ENCODE measurements at regions not wholly inside any gene's neighbourhood (a gene's known extent, or its start where the extent isn't known, plus 50 kb on each side); places are given as distances from the start of the nearest gene placed in this dataset.

DNA sequence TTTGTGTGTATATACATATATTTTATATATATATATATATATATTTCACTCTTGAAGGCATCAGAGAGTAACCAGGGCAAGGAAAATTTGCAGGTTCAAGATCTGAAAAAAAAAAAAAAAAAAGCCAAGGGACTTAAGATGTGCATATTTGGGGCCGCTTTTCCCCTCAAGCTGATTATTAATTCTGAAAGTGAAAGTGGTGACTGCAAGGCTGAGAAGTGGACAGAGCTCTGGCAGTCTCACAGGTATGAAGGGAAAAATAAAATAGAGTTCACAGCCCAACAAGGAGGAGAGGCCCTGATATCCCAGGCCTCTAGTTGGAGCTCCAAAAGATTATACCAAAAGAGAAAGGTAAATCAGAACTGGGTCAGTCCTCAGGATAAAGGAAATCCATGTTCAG, 234.4 kb upstream of the GAS1 start:
- H4K20me1 ChIP-seq (replicated peaks; ENCODE audit: insufficient read depth): no peaks in the 10 kb centered on the region
- ATAC-seq (no peak), DNase-seq (ENCODE audit: low spot score) (no peak)
- H3K27ac ChIP-seq (ENCODE audit: low read depth): no peak overlapping the region
- H3K4me3 ChIP-seq: no peak overlapping the region
- H3K36me3 ChIP-seq (ENCODE audit: insufficient read depth): no peaks in the 10 kb centered on the region
- H3K4me1 ChIP-seq (ENCODE audit: insufficient read depth): no peaks in the 10 kb centered on the region
- H3K79me2 ChIP-seq (replicated peaks; ENCODE audit: insufficient read depth): no peaks in the 10 kb centered on the region
- H3K36me3 Mint-ChIP-seq (ENCODE audit: low read depth): no peaks in the 10 kb centered on the region
- no peak overlapping the region for H3K27ac Mint-ChIP-seq
- H3K4me2 ChIP-seq: no peak overlapping the region
- H3K27me3 ChIP-seq (ENCODE audit: insufficient read depth): no peaks in the 10 kb centered on the region
- H3K4me3 Mint-ChIP-seq: no peak overlapping the region
- no peaks in the 10 kb centered on the region for H3F3A ChIP-seq (replicated peaks; ENCODE audit: low read depth)
- peaks cover 2% of the 10 kb centered on the region for H3K27me3 Mint-ChIP-seq (ENCODE audit: insufficient read depth, low read depth, poor library complexity)
- H3K9me2 ChIP-seq (ENCODE audit: insufficient read depth): peaks cover 10% of the 10 kb centered on the region; the same call in 1 of the 2 replicates
- peaks cover 14% of the 10 kb centered on the region; the same call in 2 of the 3 replicates for H3K4me1 Mint-ChIP-seq
- TF ChIP-seq ZNF114 (CRISPR knock-in tag; IDR thresholded peaks at IDR 0.05) (no peak), EZH2 (IDR thresholded peaks at IDR 0.05; ENCODE audit: low read depth, unreplicated experiment) (no peak), POLR2AphosphoS5 (IDR thresholded peaks at IDR 0.05; ENCODE audit: low read depth) (no peak), CREB1 (CRISPR knock-in tag; IDR thresholded peaks at IDR 0.05; ENCODE audit: low read depth) (no peak), JUNB (IDR thresholded peaks at IDR 0.05; ENCODE audit: unreplicated experiment) (no peak), NANOG (IDR thresholded peaks at IDR 0.05; ENCODE audit: borderline replicate concordance) (no peak)
- TF ChIP-seq, protein P1, sequence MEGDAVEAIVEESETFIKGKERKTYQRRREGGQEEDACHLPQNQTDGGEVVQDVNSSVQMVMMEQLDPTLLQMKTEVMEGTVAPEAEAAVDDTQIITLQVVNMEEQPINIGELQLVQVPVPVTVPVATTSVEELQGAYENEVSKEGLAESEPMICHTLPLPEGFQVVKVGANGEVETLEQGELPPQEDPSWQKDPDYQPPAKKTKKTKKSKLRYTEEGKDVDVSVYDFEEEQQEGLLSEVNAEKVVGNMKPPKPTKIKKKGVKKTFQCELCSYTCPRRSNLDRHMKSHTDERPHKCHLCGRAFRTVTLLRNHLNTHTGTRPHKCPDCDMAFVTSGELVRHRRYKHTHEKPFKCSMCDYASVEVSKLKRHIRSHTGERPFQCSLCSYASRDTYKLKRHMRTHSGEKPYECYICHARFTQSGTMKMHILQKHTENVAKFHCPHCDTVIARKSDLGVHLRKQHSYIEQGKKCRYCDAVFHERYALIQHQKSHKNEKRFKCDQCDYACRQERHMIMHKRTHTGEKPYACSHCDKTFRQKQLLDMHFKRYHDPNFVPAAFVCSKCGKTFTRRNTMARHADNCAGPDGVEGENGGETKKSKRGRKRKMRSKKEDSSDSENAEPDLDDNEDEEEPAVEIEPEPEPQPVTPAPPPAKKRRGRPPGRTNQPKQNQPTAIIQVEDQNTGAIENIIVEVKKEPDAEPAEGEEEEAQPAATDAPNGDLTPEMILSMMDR (conservative IDR thresholded peaks at IDR 0.05; ENCODE audit: low read depth in 2 of 2): no peak
- TF ChIP-seq, protein P2, sequence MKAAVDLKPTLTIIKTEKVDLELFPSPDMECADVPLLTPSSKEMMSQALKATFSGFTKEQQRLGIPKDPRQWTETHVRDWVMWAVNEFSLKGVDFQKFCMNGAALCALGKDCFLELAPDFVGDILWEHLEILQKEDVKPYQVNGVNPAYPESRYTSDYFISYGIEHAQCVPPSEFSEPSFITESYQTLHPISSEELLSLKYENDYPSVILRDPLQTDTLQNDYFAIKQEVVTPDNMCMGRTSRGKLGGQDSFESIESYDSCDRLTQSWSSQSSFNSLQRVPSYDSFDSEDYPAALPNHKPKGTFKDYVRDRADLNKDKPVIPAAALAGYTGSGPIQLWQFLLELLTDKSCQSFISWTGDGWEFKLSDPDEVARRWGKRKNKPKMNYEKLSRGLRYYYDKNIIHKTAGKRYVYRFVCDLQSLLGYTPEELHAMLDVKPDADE (IDR thresholded peaks at IDR 0.05): no peak
- TF ChIP-seq, protein P3, sequence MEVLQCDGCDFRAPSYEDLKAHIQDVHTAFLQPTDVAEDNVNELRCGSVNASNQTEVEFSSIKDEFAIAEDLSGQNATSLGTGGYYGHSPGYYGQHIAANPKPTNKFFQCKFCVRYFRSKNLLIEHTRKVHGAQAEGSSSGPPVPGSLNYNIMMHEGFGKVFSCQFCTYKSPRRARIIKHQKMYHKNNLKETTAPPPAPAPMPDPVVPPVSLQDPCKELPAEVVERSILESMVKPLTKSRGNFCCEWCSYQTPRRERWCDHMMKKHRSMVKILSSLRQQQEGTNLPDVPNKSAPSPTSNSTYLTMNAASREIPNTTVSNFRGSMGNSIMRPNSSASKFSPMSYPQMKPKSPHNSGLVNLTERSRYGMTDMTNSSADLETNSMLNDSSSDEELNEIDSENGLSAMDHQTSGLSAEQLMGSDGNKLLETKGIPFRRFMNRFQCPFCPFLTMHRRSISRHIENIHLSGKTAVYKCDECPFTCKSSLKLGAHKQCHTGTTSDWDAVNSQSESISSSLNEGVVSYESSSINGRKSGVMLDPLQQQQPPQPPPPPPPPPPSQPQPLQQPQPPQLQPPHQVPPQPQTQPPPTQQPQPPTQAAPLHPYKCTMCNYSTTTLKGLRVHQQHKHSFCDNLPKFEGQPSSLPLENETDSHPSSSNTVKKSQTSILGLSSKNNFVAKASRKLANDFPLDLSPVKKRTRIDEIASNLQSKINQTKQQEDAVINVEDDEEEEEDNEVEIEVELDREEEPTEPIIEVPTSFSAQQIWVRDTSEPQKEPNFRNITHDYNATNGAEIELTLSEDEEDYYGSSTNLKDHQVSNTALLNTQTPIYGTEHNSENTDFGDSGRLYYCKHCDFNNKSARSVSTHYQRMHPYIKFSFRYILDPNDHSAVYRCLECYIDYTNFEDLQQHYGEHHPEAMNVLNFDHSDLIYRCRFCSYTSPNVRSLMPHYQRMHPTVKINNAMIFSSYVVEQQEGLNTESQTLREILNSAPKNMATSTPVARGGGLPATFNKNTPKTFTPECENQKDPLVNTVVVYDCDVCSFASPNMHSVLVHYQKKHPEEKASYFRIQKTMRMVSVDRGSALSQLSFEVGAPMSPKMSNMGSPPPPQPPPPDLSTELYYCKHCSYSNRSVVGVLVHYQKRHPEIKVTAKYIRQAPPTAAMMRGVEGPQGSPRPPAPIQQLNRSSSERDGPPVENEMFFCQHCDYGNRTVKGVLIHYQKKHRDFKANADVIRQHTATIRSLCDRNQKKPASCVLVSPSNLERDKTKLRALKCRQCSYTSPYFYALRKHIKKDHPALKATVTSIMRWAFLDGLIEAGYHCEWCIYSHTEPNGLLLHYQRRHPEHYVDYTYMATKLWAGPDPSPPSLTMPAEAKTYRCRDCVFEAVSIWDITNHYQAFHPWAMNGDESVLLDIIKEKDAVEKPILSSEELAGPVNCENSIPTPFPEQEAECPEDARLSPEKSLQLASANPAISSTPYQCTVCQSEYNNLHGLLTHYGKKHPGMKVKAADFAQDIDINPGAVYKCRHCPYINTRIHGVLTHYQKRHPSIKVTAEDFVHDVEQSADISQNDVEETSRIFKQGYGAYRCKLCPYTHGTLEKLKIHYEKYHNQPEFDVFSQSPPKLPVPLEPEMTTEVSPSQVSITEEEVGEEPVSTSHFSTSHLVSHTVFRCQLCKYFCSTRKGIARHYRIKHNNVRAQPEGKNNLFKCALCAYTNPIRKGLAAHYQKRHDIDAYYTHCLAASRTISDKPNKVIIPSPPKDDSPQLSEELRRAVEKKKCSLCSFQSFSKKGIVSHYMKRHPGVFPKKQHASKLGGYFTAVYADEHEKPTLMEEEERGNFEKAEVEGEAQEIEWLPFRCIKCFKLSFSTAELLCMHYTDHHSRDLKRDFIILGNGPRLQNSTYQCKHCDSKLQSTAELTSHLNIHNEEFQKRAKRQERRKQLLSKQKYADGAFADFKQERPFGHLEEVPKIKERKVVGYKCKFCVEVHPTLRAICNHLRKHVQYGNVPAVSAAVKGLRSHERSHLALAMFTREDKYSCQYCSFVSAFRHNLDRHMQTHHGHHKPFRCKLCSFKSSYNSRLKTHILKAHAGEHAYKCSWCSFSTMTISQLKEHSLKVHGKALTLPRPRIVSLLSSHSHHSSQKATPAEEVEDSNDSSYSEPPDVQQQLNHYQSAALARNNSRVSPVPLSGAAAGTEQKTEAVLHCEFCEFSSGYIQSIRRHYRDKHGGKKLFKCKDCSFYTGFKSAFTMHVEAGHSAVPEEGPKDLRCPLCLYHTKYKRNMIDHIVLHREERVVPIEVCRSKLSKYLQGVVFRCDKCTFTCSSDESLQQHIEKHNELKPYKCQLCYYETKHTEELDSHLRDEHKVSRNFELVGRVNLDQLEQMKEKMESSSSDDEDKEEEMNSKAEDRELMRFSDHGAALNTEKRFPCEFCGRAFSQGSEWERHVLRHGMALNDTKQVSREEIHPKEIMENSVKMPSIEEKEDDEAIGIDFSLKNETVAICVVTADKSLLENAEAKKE (CRISPR knock-in tag; IDR thresholded peaks at IDR 0.05): no peak
- TF ChIP-seq, protein P4, sequence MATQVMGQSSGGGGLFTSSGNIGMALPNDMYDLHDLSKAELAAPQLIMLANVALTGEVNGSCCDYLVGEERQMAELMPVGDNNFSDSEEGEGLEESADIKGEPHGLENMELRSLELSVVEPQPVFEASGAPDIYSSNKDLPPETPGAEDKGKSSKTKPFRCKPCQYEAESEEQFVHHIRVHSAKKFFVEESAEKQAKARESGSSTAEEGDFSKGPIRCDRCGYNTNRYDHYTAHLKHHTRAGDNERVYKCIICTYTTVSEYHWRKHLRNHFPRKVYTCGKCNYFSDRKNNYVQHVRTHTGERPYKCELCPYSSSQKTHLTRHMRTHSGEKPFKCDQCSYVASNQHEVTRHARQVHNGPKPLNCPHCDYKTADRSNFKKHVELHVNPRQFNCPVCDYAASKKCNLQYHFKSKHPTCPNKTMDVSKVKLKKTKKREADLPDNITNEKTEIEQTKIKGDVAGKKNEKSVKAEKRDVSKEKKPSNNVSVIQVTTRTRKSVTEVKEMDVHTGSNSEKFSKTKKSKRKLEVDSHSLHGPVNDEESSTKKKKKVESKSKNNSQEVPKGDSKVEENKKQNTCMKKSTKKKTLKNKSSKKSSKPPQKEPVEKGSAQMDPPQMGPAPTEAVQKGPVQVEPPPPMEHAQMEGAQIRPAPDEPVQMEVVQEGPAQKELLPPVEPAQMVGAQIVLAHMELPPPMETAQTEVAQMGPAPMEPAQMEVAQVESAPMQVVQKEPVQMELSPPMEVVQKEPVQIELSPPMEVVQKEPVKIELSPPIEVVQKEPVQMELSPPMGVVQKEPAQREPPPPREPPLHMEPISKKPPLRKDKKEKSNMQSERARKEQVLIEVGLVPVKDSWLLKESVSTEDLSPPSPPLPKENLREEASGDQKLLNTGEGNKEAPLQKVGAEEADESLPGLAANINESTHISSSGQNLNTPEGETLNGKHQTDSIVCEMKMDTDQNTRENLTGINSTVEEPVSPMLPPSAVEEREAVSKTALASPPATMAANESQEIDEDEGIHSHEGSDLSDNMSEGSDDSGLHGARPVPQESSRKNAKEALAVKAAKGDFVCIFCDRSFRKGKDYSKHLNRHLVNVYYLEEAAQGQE (IDR thresholded peaks at IDR 0.05; ENCODE audit: unreplicated experiment): no peak
- H2AFZ ChIP-seq: no peak overlapping the region
- 0 out of 3 replicates have a peak, but pooled peaks cover 4% of the 10 kb centered on the region for H3K9me3 Mint-ChIP-seq
